ENCODE measurements at regions not wholly inside any gene's neighbourhood (a gene's known extent, or its start where the extent isn't known, plus 50 kb on each side); places are given as distances from the start of the nearest gene placed in this dataset.

- DNase-seq (ENCODE audit: low read depth in 1 of 2, low spot score in 1 of 2): no peak
Observed at GRCh38 chr13:107220245-107220644, 652.3 kb upstream of the ARGLU1 start.

GRCh38 chr13:107217251-107217650 lies 649.3 kb upstream of the ARGLU1 start:
- DNase-seq (ENCODE audit: low read depth in 1 of 2, low spot score in 1 of 2): no peak

- no peak for DNase-seq (ENCODE audit: low read depth in 1 of 2, low spot score in 1 of 2)
Observed at GRCh38 chr13:107216046-107216755, 648.3 kb upstream of the ARGLU1 start.

- peak in 1 of 2 donors; percentile 36 for DNase-seq (ENCODE audit: low read depth in 1 of 2, low spot score in 1 of 2)
Observed at GRCh38 chr13:107211073-107211472, 643.1 kb upstream of the ARGLU1 start.

GRCh38 chr13:107210723-107211030 lies 642.7 kb upstream of the ARGLU1 start:
- DNase-seq (ENCODE audit: low read depth in 1 of 2, low spot score in 1 of 2): no peak

GRCh38 chr13:107209824-107210722 lies 642.1 kb upstream of the ARGLU1 start:
- no peak for DNase-seq (ENCODE audit: low read depth in 1 of 2, low spot score in 1 of 2)

GRCh38 chr13:107208889-107209288 lies 641.0 kb upstream of the ARGLU1 start:
- DNase-seq (ENCODE audit: low read depth in 1 of 2, low spot score in 1 of 2): no peak

GRCh38 chr13:107205318-107206104 lies 637.6 kb upstream of the ARGLU1 start:
- DNase-seq (ENCODE audit: low read depth in 1 of 2, low spot score in 1 of 2): peak; percentile 33

GRCh38 chr13:107203146-107203847 lies 635.4 kb upstream of the ARGLU1 start:
- no peak for DNase-seq (ENCODE audit: low read depth in 1 of 2, low spot score in 1 of 2)

- no peak for DNase-seq (ENCODE audit: low read depth in 1 of 2, low spot score in 1 of 2)
Observed at GRCh38 chr13:107202371-107203023, 634.6 kb upstream of the ARGLU1 start.

- DNase-seq (ENCODE audit: low read depth in 1 of 2, low spot score in 1 of 2): no peak
Observed at GRCh38 chr13:107200491-107200890, 632.6 kb upstream of the ARGLU1 start.

- DNase-seq (ENCODE audit: low read depth in 1 of 2, low spot score in 1 of 2): no peak
Observed at GRCh38 chr13:107192289-107192688, 624.4 kb upstream of the ARGLU1 start.

- DNase-seq (ENCODE audit: low read depth in 1 of 2, low spot score in 1 of 2): no peak
Observed at GRCh38 chr13:107190065-107190464, 622.1 kb upstream of the ARGLU1 start.

GRCh38 chr13:107185889-107186288 lies 618.0 kb upstream of the ARGLU1 start:
- DNase-seq (ENCODE audit: low read depth in 1 of 2, low spot score in 1 of 2): no peak

GRCh38 chr13:107170270-107170931 lies 602.5 kb upstream of the ARGLU1 start:
- no peak for DNase-seq (ENCODE audit: low read depth in 1 of 2, low spot score in 1 of 2)

GRCh38 chr13:107157271-107157670 lies 589.3 kb upstream of the ARGLU1 start:
- DNase-seq (ENCODE audit: low read depth in 1 of 2, low spot score in 1 of 2): no peak

GRCh38 chr13:107144432-107144831 lies 576.5 kb upstream of the ARGLU1 start:
- DNase-seq (ENCODE audit: low read depth in 1 of 2, low spot score in 1 of 2): no peak

- DNase-seq (ENCODE audit: low read depth in 1 of 2, low spot score in 1 of 2): no peak
Observed at GRCh38 chr13:107141767-107142166, 573.8 kb upstream of the ARGLU1 start.

GRCh38 chr13:107139006-107139405 lies 571.1 kb upstream of the ARGLU1 start:
- no peak for DNase-seq (ENCODE audit: low read depth in 1 of 2, low spot score in 1 of 2)

- no peak for DNase-seq (ENCODE audit: low read depth in 1 of 2, low spot score in 1 of 2)
Observed at GRCh38 chr13:107138486-107138885, 570.5 kb upstream of the ARGLU1 start.
